ENCODE measurements at regions not wholly inside any gene's neighbourhood (a gene's known extent, or its start where the extent isn't known, plus 50 kb on each side); places are given as distances from the start of the nearest gene placed in this dataset.
A peak's percentile ranks its signal among the peaks of the same experiment; 100 is the strongest.
"Not testable (repeated sequence)": the region's sequence is repeated elsewhere in the genome, so short reads cannot be mapped to it uniquely, and the experiment has no call there.

GRCh38 chr13:64248371-64249065 is 2832.9 kb upstream of the PCDH20 start:
- DNase-seq = no peak

GRCh38 chr13:64239372-64239771 is 2823.7 kb upstream of the PCDH20 start:
- no peak for DNase-seq

- DNase-seq = no peak
Observed at GRCh38 chr13:64234255-64234654, 2818.6 kb upstream of the PCDH20 start.

GRCh38 chr13:64223016-64223415 is 2807.4 kb upstream of the PCDH20 start:
- DNase-seq = no peak

- no peak for DNase-seq
Observed at GRCh38 chr13:64206430-64207225, 2791.0 kb upstream of the PCDH20 start.

- DNase-seq = no peak
Observed at GRCh38 chr13:64202517-64202916, 2786.9 kb upstream of the PCDH20 start.

- DNase-seq = no peak
Observed at GRCh38 chr13:64197232-64197631, 2781.6 kb upstream of the PCDH20 start.

- DNase-seq = no peak
Observed at GRCh38 chr13:64186503-64187250, 2771.0 kb upstream of the PCDH20 start.

GRCh38 chr13:64186071-64186470 is 2770.4 kb upstream of the PCDH20 start:
- no peak for DNase-seq

GRCh38 chr13:64180756-64181155 is 2765.1 kb upstream of the PCDH20 start:
- no peak for DNase-seq

GRCh38 chr13:64165826-64166225 is 2750.2 kb upstream of the PCDH20 start:
- no peak for DNase-seq

GRCh38 chr13:64164435-64164834 is 2748.8 kb upstream of the PCDH20 start:
- DNase-seq = no peak

GRCh38 chr13:64160479-64160878 is 2744.8 kb upstream of the PCDH20 start:
- DNase-seq = no peak

GRCh38 chr13:64158908-64159307 is 2743.3 kb upstream of the PCDH20 start:
- no peak for DNase-seq

- peak; percentile 19 for DNase-seq
Observed at GRCh38 chr13:64154514-64154913, 2738.9 kb upstream of the PCDH20 start.

GRCh38 chr13:64130600-64130999 is 2715.0 kb upstream of the PCDH20 start:
- no peak for DNase-seq

GRCh38 chr13:64130171-64130570 is 2714.5 kb upstream of the PCDH20 start:
- no peak for DNase-seq

- no peak for DNase-seq
Observed at GRCh38 chr13:64127856-64128255, 2712.2 kb upstream of the PCDH20 start.

- no peak for DNase-seq
Observed at GRCh38 chr13:64127192-64127591, 2711.5 kb upstream of the PCDH20 start.

- DNase-seq = not testable (repeated sequence)
Observed at GRCh38 chr13:64121023-64121709, 2705.5 kb upstream of the PCDH20 start.

GRCh38 chr13:64099994-64100393 is 2684.3 kb upstream of the PCDH20 start:
- DNase-seq = no peak

GRCh38 chr13:64090311-64090710 is 2674.7 kb upstream of the PCDH20 start:
- no peak for DNase-seq

- DNase-seq = no peak
Observed at GRCh38 chr13:64088491-64088890, 2672.8 kb upstream of the PCDH20 start.
